Upper lobe of left lung (tissue), 4 donors: ENCODE measurements at regions not wholly inside any gene's neighbourhood (a gene's known extent, or its start where the extent isn't known, plus 50 kb on each side); places are given as distances from the start of the nearest gene placed in this dataset.

ENCODE experiments used
- POLR2AphosphoS5 ChIP-seq, 2 donors: sonication (generic); formaldehyde crosslinking; IDR thresholded peaks; one replicate each; pipeline ENCODE4 v1.5.1; 2017; ENCODE audit warnings: antibody characterized with exemption in 2 of 2
- TF ChIP-seq, protein P1 (sequence below), 6 experiments: fragments of 450-650 bp in 4 of 6; fragments of 200-600 bp in 2 of 6; sonication (generic) in 2 of 6; IDR thresholded peaks; one replicate each; pipeline ENCODE4 v1.5.1; 2016 to 2019; ENCODE audit warnings: antibody characterized with exemption in 6 of 6

DNA sequence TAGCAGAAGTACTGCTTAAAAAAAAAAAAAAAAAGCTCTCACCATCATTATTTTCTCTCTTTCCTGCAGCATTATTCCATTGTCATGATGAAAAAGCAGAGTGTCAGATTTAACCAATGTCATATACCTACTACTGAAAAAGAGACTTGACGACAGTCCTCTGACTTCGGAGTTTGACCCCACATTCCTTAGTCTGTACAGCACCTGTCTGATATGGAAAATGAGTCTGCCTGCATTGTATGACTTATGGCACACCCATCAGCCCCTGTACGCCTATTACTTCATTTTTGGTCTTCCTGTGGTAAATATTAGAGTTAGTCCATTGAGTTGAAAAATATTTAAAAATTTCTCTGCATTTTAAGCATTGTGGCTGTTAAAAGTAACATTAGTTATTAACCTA is 54.5 kb upstream of the NOX4 start:
- TF ChIP-seq, protein P1, sequence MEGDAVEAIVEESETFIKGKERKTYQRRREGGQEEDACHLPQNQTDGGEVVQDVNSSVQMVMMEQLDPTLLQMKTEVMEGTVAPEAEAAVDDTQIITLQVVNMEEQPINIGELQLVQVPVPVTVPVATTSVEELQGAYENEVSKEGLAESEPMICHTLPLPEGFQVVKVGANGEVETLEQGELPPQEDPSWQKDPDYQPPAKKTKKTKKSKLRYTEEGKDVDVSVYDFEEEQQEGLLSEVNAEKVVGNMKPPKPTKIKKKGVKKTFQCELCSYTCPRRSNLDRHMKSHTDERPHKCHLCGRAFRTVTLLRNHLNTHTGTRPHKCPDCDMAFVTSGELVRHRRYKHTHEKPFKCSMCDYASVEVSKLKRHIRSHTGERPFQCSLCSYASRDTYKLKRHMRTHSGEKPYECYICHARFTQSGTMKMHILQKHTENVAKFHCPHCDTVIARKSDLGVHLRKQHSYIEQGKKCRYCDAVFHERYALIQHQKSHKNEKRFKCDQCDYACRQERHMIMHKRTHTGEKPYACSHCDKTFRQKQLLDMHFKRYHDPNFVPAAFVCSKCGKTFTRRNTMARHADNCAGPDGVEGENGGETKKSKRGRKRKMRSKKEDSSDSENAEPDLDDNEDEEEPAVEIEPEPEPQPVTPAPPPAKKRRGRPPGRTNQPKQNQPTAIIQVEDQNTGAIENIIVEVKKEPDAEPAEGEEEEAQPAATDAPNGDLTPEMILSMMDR (IDR thresholded peaks at IDR 0.05), result no peak
- no peak for TF ChIP-seq POLR2AphosphoS5 (IDR thresholded peaks at IDR 0.05)
